Lung (tissue), 11 donors: ENCODE measurements at regions not wholly inside any gene's neighbourhood (a gene's known extent, or its start where the extent isn't known, plus 50 kb on each side); places are given as distances from the start of the nearest gene placed in this dataset.

ENCODE experiments used
- ATAC-seq: fragments of 200-7000 bp; cut with Tn5 transposase; one replicate; pipeline ENCODE4 v1.9.1; 2020; ENCODE audit warnings: moderate number of reproducible peaks; ENCODE audit not compliant: insufficient read depth, low FRiP score
- DNase-seq, 3 donors: peaks; one replicate each; pipeline ENCODE4 v3.0.0-alpha.2; 2013 to 2017
- H3K27ac ChIP-seq, 2 donors: one replicate each; pipeline ENCODE4 v1.5.1; 2013; ENCODE audit warnings: mild to moderate bottlenecking in 2 of 2, moderate library complexity in 2 of 2, control low read depth in 1 of 2, inconsistent platforms in 1 of 2, low read depth in 1 of 2, low read length in 1 of 2
- H3K27me3 ChIP-seq, 3 donors: one replicate each; pipeline ENCODE4 v1.5.1; 2013; ENCODE audit warnings: low read length in 2 of 3; ENCODE audit not compliant: control insufficient read depth in 3 of 3, insufficient read depth in 3 of 3
- H3K36me3 ChIP-seq, 4 donors: one replicate each; pipeline ENCODE4 v1.5.1; 2013; ENCODE audit warnings: low read length in 4 of 4, mild to moderate bottlenecking in 1 of 4, moderate library complexity in 1 of 4; ENCODE audit not compliant: control insufficient read depth in 4 of 4, insufficient read depth in 4 of 4
- H3K4me1 ChIP-seq, 5 donors: one replicate each; pipeline ENCODE4 v1.5.1; 2013; ENCODE audit warnings: low read length in 5 of 5, mild to moderate bottlenecking in 2 of 5, moderate library complexity in 1 of 5; ENCODE audit not compliant: control insufficient read depth in 5 of 5, insufficient read depth in 5 of 5
- H3K4me3 ChIP-seq: one replicate; pipeline ENCODE4 v1.5.1; 2013; ENCODE audit warnings: mild to moderate bottlenecking, control low read depth, moderate library complexity
- H3K9ac ChIP-seq, 2 donors: one replicate each; pipeline ENCODE4 v1.5.1; 2013; ENCODE audit warnings: low read length in 2 of 2, control low read depth in 1 of 2; ENCODE audit not compliant: insufficient read depth in 1 of 2
- H3K9me3 ChIP-seq, 4 donors: one replicate each; pipeline ENCODE4 v1.5.1; 2013; ENCODE audit warnings: low read length in 3 of 4, mild to moderate bottlenecking in 1 of 4, moderate library complexity in 1 of 4; ENCODE audit not compliant: control insufficient read depth in 4 of 4, insufficient read depth in 3 of 4
- WGBS, 2 donors: extraction: QIAGEN DNeasy Blood & Tissue Kit; methylation state at CpG; one replicate each; pipeline ENCODE4 v1.1.7; 2013; 5-methylcytosine and 5-hydroxymethylcytosine counted together
- TF ChIP-seq, protein P1 (sequence below): IDR thresholded peaks from 2 replicates; pipeline ENCODE4 v1.5.1; 2012; ENCODE audit warnings: mild to moderate bottlenecking; ENCODE audit errors: control extremely low read depth, extremely low read depth
- donor health status: control.
- donor health status: control.
- donor health status: Bipolar disorder and iron deficiency.
- donor health status: healthy.
- donor health status: DM: yes; HTN: yes; CAD: no.

GRCh38 chr6:120682145-120682544, 652.1 kb downstream of the TBC1D32 start:
- H3K4me1 ChIP-seq: peaks cover 0 to 5% (median 0%) of the 10 kb centered on the region in 5 donors
- ATAC-seq (no peak), DNase-seq (no peak)
- WGBS, 2 donors: 85 to 87% methylated on average over 3 of the region's 3 CpGs
- H3K27ac ChIP-seq: no peak overlapping the region
- no peaks in the 10 kb centered on the region for H3K27me3 ChIP-seq
- H3K36me3 ChIP-seq: no peaks in the 10 kb centered on the region
- TF ChIP-seq, protein P1, sequence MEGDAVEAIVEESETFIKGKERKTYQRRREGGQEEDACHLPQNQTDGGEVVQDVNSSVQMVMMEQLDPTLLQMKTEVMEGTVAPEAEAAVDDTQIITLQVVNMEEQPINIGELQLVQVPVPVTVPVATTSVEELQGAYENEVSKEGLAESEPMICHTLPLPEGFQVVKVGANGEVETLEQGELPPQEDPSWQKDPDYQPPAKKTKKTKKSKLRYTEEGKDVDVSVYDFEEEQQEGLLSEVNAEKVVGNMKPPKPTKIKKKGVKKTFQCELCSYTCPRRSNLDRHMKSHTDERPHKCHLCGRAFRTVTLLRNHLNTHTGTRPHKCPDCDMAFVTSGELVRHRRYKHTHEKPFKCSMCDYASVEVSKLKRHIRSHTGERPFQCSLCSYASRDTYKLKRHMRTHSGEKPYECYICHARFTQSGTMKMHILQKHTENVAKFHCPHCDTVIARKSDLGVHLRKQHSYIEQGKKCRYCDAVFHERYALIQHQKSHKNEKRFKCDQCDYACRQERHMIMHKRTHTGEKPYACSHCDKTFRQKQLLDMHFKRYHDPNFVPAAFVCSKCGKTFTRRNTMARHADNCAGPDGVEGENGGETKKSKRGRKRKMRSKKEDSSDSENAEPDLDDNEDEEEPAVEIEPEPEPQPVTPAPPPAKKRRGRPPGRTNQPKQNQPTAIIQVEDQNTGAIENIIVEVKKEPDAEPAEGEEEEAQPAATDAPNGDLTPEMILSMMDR: no peak
- no peak overlapping the region for H3K9ac ChIP-seq
- H3K4me3 ChIP-seq: no peak overlapping the region
- H3K9me3 ChIP-seq: no peaks in the 10 kb centered on the region

DNA sequence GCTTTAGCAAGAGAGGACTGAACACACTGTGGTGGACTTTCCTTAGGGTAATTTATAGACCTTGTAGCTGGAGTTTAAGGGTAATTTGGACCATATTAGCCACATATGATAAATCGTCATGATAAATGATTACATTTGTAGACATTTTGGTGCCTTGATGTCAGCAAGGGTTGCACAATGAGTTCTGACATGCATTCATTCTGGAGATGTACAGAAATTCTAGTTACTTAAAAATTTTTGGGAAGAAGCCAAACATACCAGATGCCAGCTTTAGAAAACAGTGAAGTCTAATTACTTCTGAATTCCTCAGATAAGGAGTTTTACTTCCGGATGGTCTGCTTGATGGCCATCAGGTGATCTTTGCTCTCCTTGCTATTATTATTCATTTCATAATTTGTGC, 653.1 kb downstream of the TBC1D32 start:
- DNase-seq: peak in 2 of 3 donors; percentile 13 to 32
- H3K9ac ChIP-seq: no peak overlapping the region
- peaks cover 0 to 5% (median 0%) of the 10 kb centered on the region in 5 donors for H3K4me1 ChIP-seq
- no peaks in the 10 kb centered on the region for H3K36me3 ChIP-seq
- H3K27me3 ChIP-seq: no peaks in the 10 kb centered on the region
- no peak overlapping the region for H3K4me3 ChIP-seq
- no peak for ATAC-seq
- no peaks in the 10 kb centered on the region for H3K9me3 ChIP-seq
- WGBS, 2 donors: 42 to 60% methylated on average over 2 of the region's 2 CpGs
- TF ChIP-seq, protein P1: no peak
- H3K27ac ChIP-seq: no peak overlapping the region

GRCh38 chr6:120675886-120676285, 658.4 kb downstream of the TBC1D32 start:
- H3K9me3 ChIP-seq: no peaks in the 10 kb centered on the region
- 77 to 84% methylated on average over 3 of the region's 3 CpGs for WGBS, 2 donors
- H3K27ac ChIP-seq: no peak overlapping the region
- H3K27me3 ChIP-seq: no peaks in the 10 kb centered on the region
- TF ChIP-seq, protein P1: no peak
- H3K36me3 ChIP-seq: no peaks in the 10 kb centered on the region
- H3K4me3 ChIP-seq: no peak overlapping the region
- peaks cover 0 to 1% (median 0%) of the 10 kb centered on the region in 5 donors for H3K4me1 ChIP-seq
- DNase-seq (no peak), ATAC-seq (no peak)
- H3K9ac ChIP-seq: no peak overlapping the region

GRCh38 chr6:120671519-120671918, 662.8 kb downstream of the TBC1D32 start:
- Histone ChIP-seq H3K4me3 (no peak overlapping the region), H3K9ac (no peak overlapping the region), H3K27ac (no peak overlapping the region), H3K27me3 (no peaks in the 10 kb centered on the region), H3K9me3 (peaks cover 0 to 3% (median 0%) of the 10 kb centered on the region in 4 donors), H3K4me1 (no peaks in the 10 kb centered on the region), H3K36me3 (no peaks in the 10 kb centered on the region)
- 13 to 38% methylated on average over 4 of the region's 4 CpGs for WGBS, 2 donors
- no peak for ATAC-seq
- TF ChIP-seq, protein P1: no peak
- no peak for DNase-seq
